ENCODE measurements at regions not wholly inside any gene's neighbourhood (a gene's known extent, or its start where the extent isn't known, plus 50 kb on each side); places are given as distances from the start of the nearest gene placed in this dataset.

- TF ChIP-seq CSRNP3 (CRISPR knock-in tag; IDR thresholded peaks at IDR 0.05) = no peak
- TF ChIP-seq ZFP3 (CRISPR knock-in tag; IDR thresholded peaks at IDR 0.05) = no peak
- TF ChIP-seq PATZ1 (CRISPR knock-in tag; IDR thresholded peaks at IDR 0.05; ENCODE audit: borderline replicate concordance) = no peak
- TF ChIP-seq TOX (CRISPR knock-in tag; IDR thresholded peaks at IDR 0.05; ENCODE audit: borderline replicate concordance) = no peak
- no peak for TF ChIP-seq TSHZ2 (CRISPR knock-in tag; IDR thresholded peaks at IDR 0.05)
- TF ChIP-seq RARB (CRISPR knock-in tag; IDR thresholded peaks at IDR 0.05) = no peak
- no peak for TF ChIP-seq ZC3H10 (CRISPR knock-in tag; IDR thresholded peaks at IDR 0.05)
- no peak for TF ChIP-seq SNAI2 (CRISPR knock-in tag; IDR thresholded peaks at IDR 0.05)
- no peak for TF ChIP-seq CSDC2 (CRISPR knock-in tag; IDR thresholded peaks at IDR 0.05)
- no peak for TF ChIP-seq CREB5 (CRISPR knock-in tag; IDR thresholded peaks at IDR 0.05; ENCODE audit: low read depth)
- no peak for TF ChIP-seq ZNF8 (CRISPR knock-in tag; IDR thresholded peaks at IDR 0.05)
- TF ChIP-seq ZNF70 (CRISPR knock-in tag; IDR thresholded peaks at IDR 0.05) = no peak
- no peak for TF ChIP-seq TCF4 (CRISPR knock-in tag; IDR thresholded peaks at IDR 0.05; ENCODE audit: borderline replicate concordance)
Observed at GRCh38 chr1:199733125-199733524, 294.4 kb upstream of the NR5A2 start.
